GM18951 (cell line): ENCODE measurements at regions not wholly inside any gene's neighbourhood (a gene's known extent, or its start where the extent isn't known, plus 50 kb on each side); places are given as distances from the start of the nearest gene placed in this dataset.

Experiments used
- POLR2A ChIP-seq: IDR thresholded peaks from 4 replicates; pipeline ENCODE4 v1.6.1; 2011; ENCODE audit warnings: mild to moderate bottlenecking; ENCODE audit not compliant: insufficient read length, insufficient read depth; ENCODE audit errors: extremely low read depth
- in situ Hi-C: fragments of 300-500 bp; cut with MboI; formaldehyde crosslinking; loops from one replicate; pipeline ENCODE4 v1.12.0; 2022; ENCODE audit warnings: low sequenced_read_pairs, mixed read lengths, inconsistent platforms; ENCODE audit not compliant: unreplicated experiment

- in situ Hi-C loops = no loop called here
- no peak for TF ChIP-seq POLR2A
Measured at GRCh38 chr2:64704161-64704560, 50.4 kb upstream of the SERTAD2 start.

GRCh38 chr2:64704996-64705395 lies 51.3 kb upstream of the SERTAD2 start:
- TF ChIP-seq POLR2A = no peak
- in situ Hi-C loops = no loop called here

DNA sequence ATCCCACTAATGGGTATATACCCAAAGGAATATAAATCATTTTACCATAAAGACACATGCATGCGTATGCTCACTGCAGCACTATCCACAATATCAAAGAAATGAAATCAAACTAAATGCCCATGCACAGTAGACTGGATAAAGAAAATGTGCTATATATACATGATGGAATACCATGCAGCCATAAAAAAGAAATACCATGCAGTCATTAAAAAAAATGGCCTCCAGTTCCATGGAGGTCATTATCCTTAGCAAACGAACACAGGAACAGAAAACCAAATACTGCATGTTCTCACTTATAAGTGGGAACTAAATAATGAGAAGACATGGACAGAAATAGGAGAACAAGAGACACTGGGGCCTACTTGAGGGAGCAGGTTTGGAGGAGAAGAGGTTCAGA lies 53.6 kb upstream of the SERTAD2 start:
- in situ Hi-C loops = no loop called here
- TF ChIP-seq POLR2A = no peak

DNA sequence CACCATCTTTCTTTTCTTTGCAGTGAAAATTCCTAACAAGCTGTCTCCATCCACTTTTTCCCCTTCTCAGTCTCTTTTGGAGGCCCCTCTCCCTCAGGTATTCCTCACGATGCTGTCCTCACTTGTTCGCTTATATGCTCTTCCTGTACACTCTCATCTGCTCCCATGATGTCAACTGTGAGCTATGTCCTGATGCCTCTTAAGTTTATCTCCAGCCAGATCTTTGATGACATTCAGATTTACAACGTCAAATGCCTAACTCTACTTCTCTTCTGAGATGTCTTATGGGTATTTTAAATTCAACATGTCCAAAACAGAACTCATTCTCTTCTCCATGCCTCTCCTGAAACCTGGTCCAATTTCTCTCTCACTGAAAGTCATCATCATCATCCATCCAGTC lies 55.1 kb upstream of the SERTAD2 start:
- in situ Hi-C loops = no loop called here
- TF ChIP-seq POLR2A = no peak

- TF ChIP-seq POLR2A = no peak
- in situ Hi-C loops = no loop called here
Measured at GRCh38 chr2:64711252-64711800, 57.6 kb upstream of the SERTAD2 start.

- in situ Hi-C loops = no loop called here
- no peak for TF ChIP-seq POLR2A
Measured at GRCh38 chr2:64713686-64714085, 60.0 kb upstream of the SERTAD2 start.

DNA sequence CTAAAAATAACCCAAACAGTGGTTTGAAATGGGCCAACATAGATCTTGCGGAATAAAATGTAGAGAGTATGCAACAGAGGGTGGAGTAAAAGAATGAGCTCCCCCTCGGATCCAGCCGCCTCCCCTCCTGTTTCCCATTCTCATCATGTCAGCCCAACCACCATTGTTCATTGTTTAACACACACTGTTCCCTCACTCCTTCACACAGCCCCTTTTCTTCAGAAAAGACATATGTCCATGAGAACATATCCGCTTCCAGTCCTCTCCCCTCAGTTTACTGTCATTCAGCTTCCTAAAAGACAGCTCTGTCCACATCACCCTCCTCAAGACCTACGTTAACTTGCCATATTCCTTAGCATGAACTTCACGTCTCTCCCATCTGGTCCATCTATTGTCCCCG lies 62.9 kb upstream of the SERTAD2 start:
- in situ Hi-C loops = no loop called here
- TF ChIP-seq POLR2A = no peak

- in situ Hi-C loops = no loop called here
- TF ChIP-seq POLR2A = no peak
Measured at GRCh38 chr2:64718250-64718885, 64.7 kb upstream of the SERTAD2 start.

DNA sequence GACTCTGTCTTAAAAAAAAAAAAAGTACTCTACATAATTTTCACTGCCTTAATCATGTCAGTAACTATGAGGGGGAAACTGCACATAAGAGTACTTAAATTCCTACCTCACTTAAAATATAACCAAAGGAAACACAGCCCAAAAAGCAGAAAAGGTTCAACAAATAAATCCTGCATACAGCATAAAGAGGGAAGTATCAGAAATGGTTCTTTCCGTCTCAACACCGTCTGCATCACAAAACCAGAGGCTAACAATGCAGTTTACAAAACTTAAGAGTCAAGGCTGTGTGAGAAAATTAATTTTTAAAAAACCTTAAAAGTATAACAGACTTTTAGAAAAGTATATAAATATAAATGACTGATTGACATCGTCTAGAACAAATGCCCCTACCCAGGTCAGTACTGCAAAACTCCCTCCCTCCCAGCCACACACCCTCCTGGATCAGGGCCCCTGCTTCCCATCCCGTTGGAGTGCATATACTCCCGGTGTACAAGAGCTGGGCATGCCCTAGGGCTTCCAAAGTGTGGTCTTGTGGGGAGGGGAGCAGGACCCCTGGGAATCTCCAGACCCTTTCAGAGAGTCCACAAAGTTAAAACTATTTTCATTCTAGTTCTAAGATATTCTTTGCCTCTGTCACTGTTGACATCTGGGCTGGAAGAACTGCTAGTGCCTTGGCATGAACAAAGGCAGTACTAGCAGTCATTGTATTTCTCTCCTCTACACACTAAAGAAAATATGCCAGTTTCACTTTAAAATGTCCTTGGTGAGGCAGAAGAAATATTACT lies 67.0 kb upstream of the SERTAD2 start:
- no peak for TF ChIP-seq POLR2A

GRCh38 chr2:64721320-64721623 lies 67.6 kb upstream of the SERTAD2 start:
- TF ChIP-seq POLR2A = no peak
- in situ Hi-C loops = no loop called here

More for the DNA sequence above, 67.0 kb upstream of the SERTAD2 start:
- in situ Hi-C loops = no loop called here

DNA sequence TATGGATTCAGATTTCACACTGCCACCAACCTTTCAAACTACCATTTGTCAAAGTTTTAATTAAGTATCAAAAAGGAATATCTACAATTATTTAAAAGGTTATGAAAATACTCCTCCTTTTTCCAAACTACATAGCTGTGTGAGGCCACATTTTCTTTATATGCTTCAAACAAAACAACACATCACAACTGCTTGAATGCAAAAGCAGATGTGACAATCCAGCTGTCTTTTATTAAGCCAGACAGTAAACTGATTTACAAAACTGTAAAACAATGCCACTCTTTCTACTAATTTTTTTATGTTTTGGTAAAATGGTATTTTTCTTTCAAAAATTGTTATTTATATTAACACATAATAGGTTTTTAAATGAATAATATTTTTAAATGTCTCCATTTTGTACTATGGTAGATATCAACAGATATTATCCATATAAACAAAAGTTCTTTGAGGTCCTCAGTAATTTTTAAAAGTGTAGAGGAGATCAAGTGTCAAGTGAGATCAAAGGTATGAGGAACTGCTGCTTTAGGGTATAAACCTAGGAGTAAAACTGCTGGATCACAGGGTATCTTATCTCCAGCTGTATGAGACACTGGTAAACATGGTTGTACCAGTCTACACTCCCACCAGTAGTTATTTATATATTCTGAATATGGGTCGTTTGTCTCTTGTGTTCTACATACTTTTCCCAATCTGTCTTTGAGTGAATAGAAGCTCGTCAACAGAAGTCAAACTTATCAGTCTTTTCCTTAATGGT lies 68.8 kb upstream of the SERTAD2 start:
- no peak for TF ChIP-seq POLR2A
- in situ Hi-C loops = no loop called here

GRCh38 chr2:64727013-64727767 lies 73.5 kb upstream of the SERTAD2 start:
- in situ Hi-C loops = no loop called here
- TF ChIP-seq POLR2A = no peak
